Endothelial cell of umbilical vein (primary cell): ENCODE measurements at regions not wholly inside any gene's neighbourhood (a gene's known extent, or its start where the extent isn't known, plus 50 kb on each side); places are given as distances from the start of the nearest gene placed in this dataset.

ENCODE experiments used
- BruUV-seq: library from RNA; stranded (reverse); fragments of 400-500 nt; replicated peaks from 2 replicates; lab custom pipeline; 2021; lab: Mats Ljungman, UMichigan
- CTCF ChIA-PET: fragments of 300-600, 350-600 bp; sonication (Branson Sonifier 250); formaldehyde crosslinking; loops from one replicate; lab custom pipeline; 2021; ENCODE audit warnings: antibody characterized with exemption, inconsistent platforms; lab: Charles Lee
- POLR2A ChIA-PET: fragments of 300-600, 350-600 bp; sonication (Branson Sonifier 250); formaldehyde crosslinking; loops from one replicate; lab custom pipeline; 2021; ENCODE audit warnings: antibody characterized with exemption, inconsistent platforms; lab: Charles Lee
- DNase-seq: peaks from one replicate; pipeline ENCODE4 v3.0.0-alpha.2; 2011; ENCODE audit warnings: low read depth, low spot score
- FAIRE-seq: peaks from 2 replicates; lab custom pipeline; 2011; peaks lifted over from hg19 to GRCh38; lab: Jason Lieb, UNC
- H2AFZ ChIP-seq: 2 replicates; pipeline ENCODE4 v1.6.0; 2012; ENCODE audit warnings: low read depth, low read length, control low read depth, inconsistent platforms
- H3K27ac ChIP-seq: 2 replicates; pipeline ENCODE4 v1.5.1; 2011; ENCODE audit warnings: low read depth, mild to moderate bottlenecking, control low read depth, low read length, moderate library complexity; ENCODE audit not compliant: insufficient read depth
- H3K27me3 ChIP-seq, 2 experiments: 2 replicates each; pipeline versions ENCODE4 v1.6.0 to v1.6.1; 2011; ENCODE audit warnings: low read length in 2 of 2, mixed read lengths in 1 of 2; ENCODE audit not compliant: control insufficient read depth in 2 of 2, insufficient read depth in 2 of 2
- H3K36me3 ChIP-seq, 2 experiments: 2 replicates in 1 of 2; 3 replicates in 1 of 2; pipeline ENCODE4 v1.5.1; 2011; ENCODE audit warnings: low read length in 2 of 2, mild to moderate bottlenecking in 1 of 2, moderate library complexity in 1 of 2; ENCODE audit not compliant: control insufficient read depth in 2 of 2, insufficient read depth in 2 of 2; ENCODE audit errors: extremely low read depth in 1 of 2
- H3K4me1 ChIP-seq: 3 replicates; pipeline ENCODE4 v1.5.1; 2011; ENCODE audit warnings: mild to moderate bottlenecking, low read length; ENCODE audit not compliant: control insufficient read depth, insufficient read depth; ENCODE audit errors: extremely low read depth
- H3K4me2 ChIP-seq: 2 replicates; pipeline ENCODE4 v1.6.1; 2011; ENCODE audit warnings: low read length, control low read depth, mixed read lengths; ENCODE audit not compliant: insufficient read depth
- H3K4me3 ChIP-seq, 3 experiments: fragments of 200-600 bp in 1 of 3; sonication (generic), shearing (Covaris generic) in 1 of 3; replicated peaks in 1 of 3; 2 replicates each; pipeline ENCODE4 v1.5.1; 2011 to 2016; ENCODE audit warnings: control low read depth in 3 of 3, low read length in 3 of 3, mild to moderate bottlenecking in 2 of 3, inconsistent platforms in 1 of 3, low read depth in 1 of 3, moderate library complexity in 1 of 3; ENCODE audit not compliant: insufficient read depth in 1 of 3
- H3K79me2 ChIP-seq: 2 replicates; pipeline ENCODE4 v1.6.0; 2012; ENCODE audit warnings: low read length, inconsistent platforms; ENCODE audit not compliant: control insufficient read depth, insufficient read depth
- H3K9ac ChIP-seq: replicated peaks from 2 replicates; pipeline ENCODE3; 2011; ENCODE audit warnings: low read length, control low read depth; ENCODE audit not compliant: insufficient read depth; ENCODE audit errors: extremely low read depth
- H3K9me1 ChIP-seq: replicated peaks from 3 replicates; pipeline ENCODE4 v1.6.0; 2011; ENCODE audit warnings: mild to moderate bottlenecking, low read length; ENCODE audit not compliant: control insufficient read depth, insufficient read depth; ENCODE audit errors: extremely low read depth
- H3K9me3 ChIP-seq: replicated peaks from 2 replicates; pipeline ENCODE4 v1.5.1; 2012; ENCODE audit warnings: low read length, inconsistent platforms; ENCODE audit not compliant: control insufficient read depth, insufficient read depth
- H4K20me1 ChIP-seq: replicated peaks from 2 replicates; pipeline ENCODE3; 2011; ENCODE audit warnings: mild to moderate bottlenecking, low read length; ENCODE audit not compliant: control insufficient read depth, insufficient read depth; ENCODE audit errors: extremely low read depth
- EZH2 ChIP-seq: IDR thresholded peaks from 2 replicates; pipeline ENCODE4 v1.6.1; 2012; ENCODE audit warnings: borderline replicate concordance, low read depth, mild to moderate bottlenecking, moderate library complexity, low read length, inconsistent platforms; ENCODE audit not compliant: severe bottlenecking
- FOS ChIP-seq: IDR thresholded peaks from 2 replicates; pipeline ENCODE4 v1.6.1; 2011; ENCODE audit warnings: mild to moderate bottlenecking, low read length, moderate library complexity, borderline replicate concordance; ENCODE audit not compliant: insufficient read depth
- GATA2 ChIP-seq: IDR thresholded peaks from 2 replicates; pipeline ENCODE4 v1.7.0; 2011; ENCODE audit warnings: low read depth, mild to moderate bottlenecking, moderate library complexity, mixed read lengths, low read length; ENCODE audit not compliant: insufficient read length, insufficient read depth
- JUN ChIP-seq: IDR thresholded peaks from 2 replicates; pipeline ENCODE4 v1.6.1; 2011; ENCODE audit warnings: borderline replicate concordance, low read depth; ENCODE audit not compliant: insufficient read length, insufficient read depth
- MYC ChIP-seq: IDR thresholded peaks from one replicate; pipeline ENCODE4 v1.6.1; 2011; ENCODE audit warnings: mild to moderate bottlenecking, low read depth, low read length
- POLR2A ChIP-seq: IDR thresholded peaks from 2 replicates; pipeline ENCODE4 v1.6.1; 2012; ENCODE audit warnings: low read depth, mild to moderate bottlenecking, control low read depth, low read length
- POLR2AphosphoS5 ChIP-seq: IDR thresholded peaks from 2 replicates; pipeline ENCODE4 v1.6.1; 2012; ENCODE audit warnings: low read depth, mild to moderate bottlenecking, control low read depth, low read length, moderate library complexity; ENCODE audit not compliant: insufficient read depth
- dilution Hi-C: fragments of 300-500 bp; cut with MboI; formaldehyde crosslinking; loops from one replicate; pipeline ENCODE4 v1.15.0; 2019; ENCODE audit warnings: low sequenced_read_pairs; ENCODE audit not compliant: extremely low pct_ligation_motif_present
- intact Hi-C: fragments of 100-400 bp; cut with micrococcal nuclease; formaldehyde crosslinking; loops from one replicate; pipeline ENCODE4 v1.10.0; 2022
- TF ChIP-seq, protein P1 (sequence below), 2 donors: IDR thresholded peaks; 1 replicate in 1 of 2; 2 replicates in 1 of 2; pipeline ENCODE4 v1.5.1; 2011; ENCODE audit warnings: low read length in 2 of 2, mild to moderate bottlenecking in 2 of 2, moderate library complexity in 2 of 2, control low read depth in 1 of 2, inconsistent platforms in 1 of 2, low read depth in 1 of 2; ENCODE audit not compliant: insufficient read depth in 1 of 2; ENCODE audit errors: extremely low read depth in 1 of 2
- TF ChIP-seq, protein P2 (sequence below): IDR thresholded peaks from 2 replicates; pipeline ENCODE4 v1.6.1; 2011; ENCODE audit not compliant: insufficient read depth, insufficient read length

GRCh38 chr10:57222603-57223002 lies 861.5 kb upstream of the ZWINT start:
- ChIA-PET CTCF (no interaction called here), POLR2A (no interaction called here)
- Histone ChIP-seq H3K4me3 (no peak overlapping the region), H3K4me2 (no peak overlapping the region), H2AFZ (no peak overlapping the region), H3K9me3 (peaks cover 3% of the 10 kb centered on the region), H3K79me2 (no peaks in the 10 kb centered on the region), H3K36me3 (no peaks in the 10 kb centered on the region), H3K27me3 (no peaks in the 10 kb centered on the region), H3K4me1 (no peaks in the 10 kb centered on the region), H4K20me1 (no peaks in the 10 kb centered on the region), H3K9me1 (no peaks in the 10 kb centered on the region), H3K9ac (no peak overlapping the region), H3K27ac (no peak overlapping the region)
- TF ChIP-seq FOS (no peak), EZH2 (no peak), MYC (no peak), GATA2 (no peak), POLR2A (no peak), JUN (no peak), POLR2AphosphoS5 (no peak)
- TF ChIP-seq, protein P1, sequence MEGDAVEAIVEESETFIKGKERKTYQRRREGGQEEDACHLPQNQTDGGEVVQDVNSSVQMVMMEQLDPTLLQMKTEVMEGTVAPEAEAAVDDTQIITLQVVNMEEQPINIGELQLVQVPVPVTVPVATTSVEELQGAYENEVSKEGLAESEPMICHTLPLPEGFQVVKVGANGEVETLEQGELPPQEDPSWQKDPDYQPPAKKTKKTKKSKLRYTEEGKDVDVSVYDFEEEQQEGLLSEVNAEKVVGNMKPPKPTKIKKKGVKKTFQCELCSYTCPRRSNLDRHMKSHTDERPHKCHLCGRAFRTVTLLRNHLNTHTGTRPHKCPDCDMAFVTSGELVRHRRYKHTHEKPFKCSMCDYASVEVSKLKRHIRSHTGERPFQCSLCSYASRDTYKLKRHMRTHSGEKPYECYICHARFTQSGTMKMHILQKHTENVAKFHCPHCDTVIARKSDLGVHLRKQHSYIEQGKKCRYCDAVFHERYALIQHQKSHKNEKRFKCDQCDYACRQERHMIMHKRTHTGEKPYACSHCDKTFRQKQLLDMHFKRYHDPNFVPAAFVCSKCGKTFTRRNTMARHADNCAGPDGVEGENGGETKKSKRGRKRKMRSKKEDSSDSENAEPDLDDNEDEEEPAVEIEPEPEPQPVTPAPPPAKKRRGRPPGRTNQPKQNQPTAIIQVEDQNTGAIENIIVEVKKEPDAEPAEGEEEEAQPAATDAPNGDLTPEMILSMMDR (IDR thresholded peaks at IDR 0.05; ENCODE audit: extremely low read depth in 1 of 2, insufficient read depth in 1 of 2, low read depth in 1 of 2, low read length in 2 of 2): no peak
- TF ChIP-seq, protein P2, sequence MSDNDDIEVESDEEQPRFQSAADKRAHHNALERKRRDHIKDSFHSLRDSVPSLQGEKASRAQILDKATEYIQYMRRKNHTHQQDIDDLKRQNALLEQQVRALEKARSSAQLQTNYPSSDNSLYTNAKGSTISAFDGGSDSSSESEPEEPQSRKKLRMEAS: no peak
- FAIRE-seq (no peak), DNase-seq (no peak)
- dilution Hi-C loops (no loop called here), intact Hi-C loops (no loop called here)
- BruUV-seq: no TSS peak
